ENCODE measurements at regions not wholly inside any gene's neighbourhood (a gene's known extent, or its start where the extent isn't known, plus 50 kb on each side); places are given as distances from the start of the nearest gene placed in this dataset.

GRCh38 chr2:8409461-8410260 is 272.2 kb upstream of the ID2 start:
- DNase-seq (ENCODE audit: low read depth): no peak
- no peak overlapping the region for H3K4me3 ChIP-seq (ENCODE audit: low read depth, low read length)
- TF ChIP-seq CTCF (IDR thresholded peaks at IDR 0.05; ENCODE audit: control insufficient read depth, extremely low read depth, insufficient read depth): no peak

- no peak for TF ChIP-seq CTCF (IDR thresholded peaks at IDR 0.05; ENCODE audit: control insufficient read depth, extremely low read depth, insufficient read depth)
- DNase-seq (ENCODE audit: low read depth): peak; percentile 78
- no peak overlapping the region for H3K4me3 ChIP-seq (ENCODE audit: low read depth, low read length)
These were observed 269.8 kb upstream of the ID2 start for GRCh38 chr2:8412082-8412481.

GRCh38 chr2:8412586-8412985 is 269.3 kb upstream of the ID2 start:
- TF ChIP-seq CTCF (IDR thresholded peaks at IDR 0.05; ENCODE audit: control insufficient read depth, extremely low read depth, insufficient read depth): no peak
- no peak overlapping the region for H3K4me3 ChIP-seq (ENCODE audit: low read depth, low read length)
- no peak for DNase-seq (ENCODE audit: low read depth)

- H3K4me3 ChIP-seq (ENCODE audit: low read depth, low read length): no peak overlapping the region
- no peak for TF ChIP-seq CTCF (IDR thresholded peaks at IDR 0.05; ENCODE audit: control insufficient read depth, extremely low read depth, insufficient read depth)
- peak; percentile 91 for DNase-seq (ENCODE audit: low read depth)
These were observed 268.2 kb upstream of the ID2 start for GRCh38 chr2:8413589-8414135.

- no peak for TF ChIP-seq CTCF (IDR thresholded peaks at IDR 0.05; ENCODE audit: control insufficient read depth, extremely low read depth, insufficient read depth)
- DNase-seq (ENCODE audit: low read depth): no peak
- no peak overlapping the region for H3K4me3 ChIP-seq (ENCODE audit: low read depth, low read length)
These were observed 266.6 kb upstream of the ID2 start for GRCh38 chr2:8414946-8415879.

GRCh38 chr2:8416001-8416571 is 265.8 kb upstream of the ID2 start:
- TF ChIP-seq CTCF (IDR thresholded peaks at IDR 0.05; ENCODE audit: control insufficient read depth, extremely low read depth, insufficient read depth): no peak
- DNase-seq (ENCODE audit: low read depth): no peak
- H3K4me3 ChIP-seq (ENCODE audit: low read depth, low read length): no peak overlapping the region
